Spleen (tissue), 7 donors: ENCODE measurements at regions not wholly inside any gene's neighbourhood (a gene's known extent, or its start where the extent isn't known, plus 50 kb on each side); places are given as distances from the start of the nearest gene placed in this dataset.

ENCODE experiments used
- CTCF ChIP-seq, 11 experiments: fragments of 200-600 bp in 7 of 11; fragments of 450-650 bp in 4 of 11; sonication (generic) in 4 of 11; IDR thresholded peaks in 8 of 11; conservative IDR thresholded peaks in 3 of 11; 1 replicate in 7 of 11; 2 replicates in 4 of 11; pipeline versions ENCODE4 v1.4.0 to v1.8.0; 2016 to 2021; ENCODE audit warnings: antibody characterized with exemption in 11 of 11, inconsistent platforms in 4 of 11, mild to moderate bottlenecking in 1 of 11
- POLR2A ChIP-seq, 3 donors: fragments of 450-650 bp; IDR thresholded peaks; one replicate each; pipeline ENCODE4 v1.5.1; 2017; ENCODE audit warnings: antibody characterized with exemption in 3 of 3, mild to moderate bottlenecking in 1 of 3
- donor health status: DM: no; HTN: no; CAD: no; lungs with moderate emphysema.
- donor health status: DM: no; HTN: no; CAD: no.
- donor health status: DM: no; HTN: no; CAD: no.

GRCh38 chr7:25864511-25864910 lies 287.5 kb upstream of the NFE2L3 start:
- TF ChIP-seq CTCF (IDR thresholded peaks at IDR 0.05 in 8 of 11, conservative IDR thresholded peaks at IDR 0.05 in 3 of 11) (no peak), POLR2A (IDR thresholded peaks at IDR 0.05) (no peak)
